ENCODE measurements at regions not wholly inside any gene's neighbourhood (a gene's known extent, or its start where the extent isn't known, plus 50 kb on each side); places are given as distances from the start of the nearest gene placed in this dataset.

GRCh38 chr3:95670765-95671164 lies 1143.6 kb upstream of the EPHA6 start:
- no peak for TF ChIP-seq HBP1 (CRISPR knock-in tag; IDR thresholded peaks at IDR 0.05)
- no peak for TF ChIP-seq MAFF (IDR thresholded peaks at IDR 0.05; ENCODE audit: low read length)
- no peak for TF ChIP-seq CTCF (IDR thresholded peaks at IDR 0.05 in 2 of 3, conservative IDR thresholded peaks at IDR 0.05 in 1 of 3; ENCODE audit: insufficient read depth in 2 of 3, low read depth in 1 of 3, low read length in 3 of 3)

All from K562 (cell line).